Endodermal cell (in vitro differentiated cells): ENCODE measurements at regions not wholly inside any gene's neighbourhood (a gene's known extent, or its start where the extent isn't known, plus 50 kb on each side); places are given as distances from the start of the nearest gene placed in this dataset.

ENCODE experiments used
- DNase-seq: peaks from one replicate; pipeline ENCODE4 v3.0.0-alpha.2; 2017
- H3K27ac ChIP-seq: 2 replicates; pipeline ENCODE4 v1.5.1; 2013; ENCODE audit warnings: mild to moderate bottlenecking, low read depth, low read length, moderate library complexity
- H3K27me3 ChIP-seq: 2 replicates; pipeline ENCODE4 v1.6.1; 2013; ENCODE audit warnings: mild to moderate bottlenecking, low read length, moderate library complexity; ENCODE audit not compliant: insufficient read depth, control insufficient read depth, poor library complexity, severe bottlenecking
- H3K36me3 ChIP-seq: 2 replicates; pipeline ENCODE4 v1.7.0; 2013; ENCODE audit warnings: mild to moderate bottlenecking, low read length, moderate library complexity; ENCODE audit not compliant: control insufficient read depth, insufficient read depth
- H3K4me1 ChIP-seq: one replicate; pipeline ENCODE4 v1.7.0; 2013; ENCODE audit warnings: low read length; ENCODE audit not compliant: control insufficient read depth, insufficient read depth
- H3K4me3 ChIP-seq: 2 replicates; pipeline ENCODE4 v1.5.1; 2013; ENCODE audit warnings: mild to moderate bottlenecking, low read length, moderate library complexity
- H3K9ac ChIP-seq: 2 replicates; pipeline ENCODE4 v1.6.1; 2013; ENCODE audit warnings: mild to moderate bottlenecking, low read length, moderate library complexity; ENCODE audit not compliant: poor library complexity, severe bottlenecking; ENCODE audit errors: extremely low read depth
- H3K9me3 ChIP-seq: 2 replicates; pipeline ENCODE4 v1.6.1; 2013; ENCODE audit warnings: mild to moderate bottlenecking, low read length, moderate library complexity; ENCODE audit not compliant: control insufficient read depth
- H3K27ac Mint-ChIP-seq: 2 replicates; pipeline ENCODE4 v1.8.0; 2020; ENCODE audit warnings: mixed read lengths
- H3K27me3 Mint-ChIP-seq: 2 replicates; pipeline ENCODE4 v1.8.0; 2021; ENCODE audit warnings: mild to moderate bottlenecking, mixed read lengths; ENCODE audit not compliant: insufficient read depth
- H3K36me3 Mint-ChIP-seq: 2 replicates; pipeline ENCODE4 v1.8.0; 2020; ENCODE audit warnings: low read depth, mixed read lengths
- H3K4me1 Mint-ChIP-seq: 2 replicates; pipeline ENCODE4 v1.8.0; 2020; ENCODE audit warnings: mixed read lengths
- H3K4me3 Mint-ChIP-seq: 2 replicates; pipeline ENCODE4 v1.8.0; 2020; ENCODE audit warnings: mild to moderate bottlenecking, moderate library complexity, mixed read lengths
- H3K9me3 Mint-ChIP-seq: 2 replicates; pipeline ENCODE4 v1.8.0; 2020; ENCODE audit warnings: mild to moderate bottlenecking, mixed read lengths
- CTCF ChIP-seq: fragments of 200-600 bp; sonication (generic); conservative IDR thresholded peaks from 2 replicates; pipeline ENCODE4 v1.5.0; 2021; ENCODE audit warnings: antibody characterized with exemption, mild to moderate bottlenecking
- WGBS, 2 experiments: methylation state at CpG; one replicate each; pipeline versions ENCODE4 v1.1.5 to v1.1.7; 2013; ENCODE audit warnings: missing lambda C conversion rate in 2 of 2, mixed read lengths in 1 of 2; ENCODE audit not compliant: insufficient coverage in 1 of 2, insufficient read length in 1 of 2; 5-methylcytosine and 5-hydroxymethylcytosine counted together

GRCh38 chr11:114918286-114918685 lies 240.0 kb downstream of the NXPE2 start:
- DNase-seq: no peak
- peaks cover 12% of the 10 kb centered on the region for H3K27me3 ChIP-seq
- no peaks in the 10 kb centered on the region for H3K36me3 ChIP-seq
- Mint-ChIP-seq H3K4me1 (no peaks in the 10 kb centered on the region), H3K27ac (no peak overlapping the region), H3K27me3 (peaks cover 14% of the 10 kb centered on the region), H3K9me3 (no peaks in the 10 kb centered on the region), H3K4me3 (no peak overlapping the region), H3K36me3 (no peaks in the 10 kb centered on the region)
- H3K4me3 ChIP-seq: no peak overlapping the region
- no peaks in the 10 kb centered on the region for H3K4me1 ChIP-seq
- H3K9me3 ChIP-seq: no peaks in the 10 kb centered on the region
- 90 to 95% methylated on average over 7 to 8 of the region's 8 CpGs for WGBS, 2 experiments
- no peak overlapping the region for H3K9ac ChIP-seq
- H3K27ac ChIP-seq: no peak overlapping the region
- no peak for TF ChIP-seq CTCF

- H3K9me3 Mint-ChIP-seq: no peaks in the 10 kb centered on the region
- no peak for TF ChIP-seq CTCF
- peaks cover 6% of the 10 kb centered on the region for H3K27me3 Mint-ChIP-seq
- no peaks in the 10 kb centered on the region for H3K36me3 Mint-ChIP-seq
- Histone ChIP-seq H3K9me3 (no peaks in the 10 kb centered on the region), H3K27ac (no peak overlapping the region), H3K9ac (no peak overlapping the region), H3K27me3 (no peaks in the 10 kb centered on the region), H3K4me3 (no peak overlapping the region), H3K4me1 (no peaks in the 10 kb centered on the region), H3K36me3 (no peaks in the 10 kb centered on the region)
- no peak overlapping the region for H3K27ac Mint-ChIP-seq
- no peak for DNase-seq
- no peaks in the 10 kb centered on the region for H3K4me1 Mint-ChIP-seq
- H3K4me3 Mint-ChIP-seq: no peak overlapping the region
- WGBS, 2 experiments: 97% methylated on average over 2 of the region's 2 CpGs; no CpG with 5 or more reads in 1 of the 2 experiments
Measured at GRCh38 chr11:114921697-114922096, 243.4 kb downstream of the NXPE2 start.

- Histone ChIP-seq H3K27ac (no peak overlapping the region), H3K4me1 (no peaks in the 10 kb centered on the region), H3K9me3 (no peaks in the 10 kb centered on the region), H3K9ac (no peak overlapping the region), H3K36me3 (no peaks in the 10 kb centered on the region), H3K27me3 (no peaks in the 10 kb centered on the region), H3K4me3 (no peak overlapping the region)
- TF ChIP-seq CTCF: no peak
- Mint-ChIP-seq H3K36me3 (no peaks in the 10 kb centered on the region), H3K4me3 (no peak overlapping the region), H3K4me1 (no peaks in the 10 kb centered on the region), H3K27ac (no peak overlapping the region), H3K9me3 (no peaks in the 10 kb centered on the region), H3K27me3 (peaks cover 15% of the 10 kb centered on the region)
- DNase-seq: no peak
Measured at GRCh38 chr11:114924042-114924441, 245.7 kb downstream of the NXPE2 start.
